H1 (cell line): ENCODE measurements at regions not wholly inside any gene's neighbourhood (a gene's known extent, or its start where the extent isn't known, plus 50 kb on each side); places are given as distances from the start of the nearest gene placed in this dataset.
"Not testable (repeated sequence)": the region's sequence is repeated elsewhere in the genome, so short reads cannot be mapped to it uniquely, and the experiment has no call there.

Source experiments
- CTCF ChIA-PET: fragments of 300-600 bp; sonication (Branson Sonifier 250); formaldehyde crosslinking; loops from one replicate; lab custom pipeline; 2021; ENCODE audit not compliant: partially characterized antibody; lab: Charles Lee
- POLR2A ChIA-PET: fragments of 300-600 bp; sonication (Branson Sonifier 250); formaldehyde crosslinking; loops from one replicate; lab custom pipeline; 2021; ENCODE audit warnings: inconsistent platforms; ENCODE audit not compliant: partially characterized antibody; lab: Charles Lee
- DNase-seq, 2 experiments: peaks; one replicate each; pipeline versions ENCODE4 v3.0.0 to v3.0.0-alpha.2; 2010 to 2022; ENCODE audit warnings: low spot score in 2 of 2, low read depth in 1 of 2, mixed read lengths in 1 of 2
- FAIRE-seq: peaks from 2 replicates; lab custom pipeline; 2011; peaks lifted over from hg19 to GRCh38; lab: Jason Lieb, UNC
- H2AFZ ChIP-seq: 2 replicates; pipeline ENCODE4 v1.8.1; 2012; ENCODE audit warnings: low read length, inconsistent platforms
- H2AK5ac ChIP-seq: 2 replicates; pipeline ENCODE4 v1.6.1; 2013; ENCODE audit warnings: low read depth, low read length
- H2BK120ac ChIP-seq: replicated peaks from 2 replicates; pipeline ENCODE3; 2013; ENCODE audit warnings: low read depth, low read length, inconsistent platforms
- H2BK12ac ChIP-seq: 2 replicates; pipeline ENCODE4 v1.6.1; 2013; ENCODE audit warnings: low read depth, low read length
- H2BK15ac ChIP-seq: 2 replicates; pipeline ENCODE4 v1.6.1; 2013; ENCODE audit warnings: low read length
- H2BK20ac ChIP-seq: 2 replicates; pipeline ENCODE4 v1.6.1; 2013; ENCODE audit warnings: low read length
- H2BK5ac ChIP-seq: 2 replicates; pipeline ENCODE4 v1.6.1; 2013; ENCODE audit warnings: low read depth, low read length
- H3K14ac ChIP-seq: 2 replicates; pipeline ENCODE4 v1.6.1; 2013; ENCODE audit warnings: inconsistent platforms; ENCODE audit not compliant: insufficient read length
- H3K18ac ChIP-seq: 2 replicates; pipeline ENCODE4 v1.6.1; 2013; ENCODE audit warnings: low read length; ENCODE audit errors: extremely low read depth
- H3K23ac ChIP-seq: 2 replicates; pipeline ENCODE4 v1.6.1; 2013; ENCODE audit warnings: inconsistent platforms; ENCODE audit not compliant: insufficient read length
- H3K23me2 ChIP-seq: 2 replicates; pipeline ENCODE4 v1.6.1; 2013; ENCODE audit warnings: low read depth, low read length
- H3K27ac ChIP-seq: 2 replicates; pipeline ENCODE4 v1.6.1; 2011; ENCODE audit warnings: low read depth, low read length, inconsistent platforms
- H3K27me3 ChIP-seq, 4 experiments: replicated peaks in 1 of 4; 1 replicate in 1 of 4; 2 replicates in 3 of 4; pipeline versions ENCODE4 v1.6.1 to v1.8.1; 2011 to 2013; ENCODE audit warnings: low read length in 3 of 4, mild to moderate bottlenecking in 3 of 4, inconsistent platforms in 2 of 4, mixed read lengths in 2 of 4, moderate library complexity in 1 of 4; ENCODE audit not compliant: control insufficient read depth in 3 of 4, insufficient read depth in 3 of 4; ENCODE audit errors: extremely low read depth in 1 of 4
- H3K36me3 ChIP-seq, 4 experiments: 2 replicates each; pipeline versions ENCODE4 v1.6.1 to v1.8.1; 2011 to 2013; ENCODE audit warnings: mild to moderate bottlenecking in 4 of 4, low read length in 3 of 4, moderate library complexity in 2 of 4, control low read depth in 1 of 4, inconsistent platforms in 1 of 4; ENCODE audit not compliant: insufficient read depth in 4 of 4, control insufficient read depth in 2 of 4
- H3K4ac ChIP-seq: replicated peaks from 2 replicates; pipeline ENCODE3; 2013; ENCODE audit warnings: low read length, low read depth, mixed read lengths, inconsistent platforms; ENCODE audit not compliant: insufficient read length
- H3K4me1 ChIP-seq, 4 experiments: replicated peaks in 1 of 4; 1 replicate in 1 of 4; 2 replicates in 3 of 4; pipeline versions ENCODE4 v1.6.1 to v1.8.1; 2011 to 2013; ENCODE audit warnings: low read length in 3 of 4, inconsistent platforms in 2 of 4, mixed read lengths in 1 of 4; ENCODE audit not compliant: insufficient read depth in 4 of 4, control insufficient read depth in 3 of 4
- H3K4me2 ChIP-seq, 2 experiments: 2 replicates each; pipeline versions ENCODE4 v1.6.1 to v1.8.1; 2011 to 2013; ENCODE audit warnings: low read depth in 2 of 2, low read length in 2 of 2, control low read depth in 1 of 2, inconsistent platforms in 1 of 2, mild to moderate bottlenecking in 1 of 2; ENCODE audit not compliant: insufficient read depth in 1 of 2
- H3K4me3 ChIP-seq, 4 experiments: fragments of 200-600, 300-600 bp in 1 of 4; sonication (generic), shearing (Covaris generic), sonication (Bioruptor Twin) in 1 of 4; 2 replicates each; pipeline versions ENCODE4 v1.5.1 to v1.8.1; 2011 to 2016; ENCODE audit warnings: low read length in 4 of 4, low read depth in 3 of 4, control low read depth in 2 of 4, inconsistent platforms in 2 of 4, mild to moderate bottlenecking in 2 of 4, mixed read lengths in 1 of 4, moderate library complexity in 1 of 4; ENCODE audit not compliant: insufficient read depth in 2 of 4; ENCODE audit errors: extremely low read depth in 1 of 4
- H3K56ac ChIP-seq: replicated peaks from 2 replicates; pipeline ENCODE3; 2013; ENCODE audit warnings: low read depth, mild to moderate bottlenecking, mixed read lengths, low read length, inconsistent platforms; ENCODE audit not compliant: insufficient read length
- H3K79me1 ChIP-seq: 2 replicates; pipeline ENCODE4 v1.6.1; 2013; ENCODE audit warnings: low read depth, low read length, control low read depth
- H3K79me2 ChIP-seq, 2 experiments: 2 replicates each; pipeline versions ENCODE4 v1.6.1 to v1.8.1; 2012 to 2013; ENCODE audit warnings: low read length in 2 of 2, mild to moderate bottlenecking in 2 of 2, inconsistent platforms in 1 of 2; ENCODE audit not compliant: insufficient read depth in 2 of 2, control insufficient read depth in 1 of 2
- H3K9ac ChIP-seq, 4 experiments: replicated peaks in 1 of 4; 1 replicate in 1 of 4; 2 replicates in 3 of 4; pipeline versions ENCODE4 v1.6.1 to v1.8.1; 2011 to 2013; ENCODE audit warnings: low read depth in 3 of 4, low read length in 3 of 4, control low read depth in 2 of 4, mild to moderate bottlenecking in 2 of 4, moderate library complexity in 2 of 4, inconsistent platforms in 1 of 4; ENCODE audit errors: extremely low read depth in 1 of 4
- H3K9me3 ChIP-seq, 2 experiments: 2 replicates each; pipeline versions ENCODE4 v1.6.1 to v1.8.1; 2012 to 2013; ENCODE audit warnings: mild to moderate bottlenecking in 2 of 2, moderate library complexity in 2 of 2, control low read depth in 1 of 2, inconsistent platforms in 1 of 2, low read depth in 1 of 2, low read length in 1 of 2, mixed read lengths in 1 of 2; ENCODE audit not compliant: insufficient read depth in 2 of 2
- H4K20me1 ChIP-seq, 2 experiments: replicated peaks in 1 of 2; 2 replicates each; pipeline versions ENCODE3 to v1.8.1; 2011 to 2013; ENCODE audit warnings: inconsistent platforms in 2 of 2, low read length in 2 of 2, mild to moderate bottlenecking in 1 of 2; ENCODE audit not compliant: insufficient read depth in 2 of 2, control insufficient read depth in 1 of 2
- H4K5ac ChIP-seq: 2 replicates; pipeline ENCODE4 v1.6.1; 2013; ENCODE audit warnings: low read length, low read depth, mixed read lengths, inconsistent platforms; ENCODE audit not compliant: insufficient read length
- H4K8ac ChIP-seq: 2 replicates; pipeline ENCODE4 v1.8.0; 2013; ENCODE audit warnings: mild to moderate bottlenecking, moderate library complexity, low read length, inconsistent platforms; ENCODE audit not compliant: insufficient read depth; ENCODE audit errors: extremely low read depth
- H4K91ac ChIP-seq: replicated peaks from 2 replicates; pipeline ENCODE3; 2013; ENCODE audit warnings: low read length, mixed read lengths, inconsistent platforms; ENCODE audit not compliant: insufficient read length
- CTCF ChIP-seq, 3 experiments: IDR thresholded peaks; 1 replicate in 2 of 3; 2 replicates in 1 of 3; pipeline versions ENCODE4 v1.5.1 to v1.6.1; 2011; ENCODE audit warnings: low read length in 3 of 3, mild to moderate bottlenecking in 3 of 3, inconsistent platforms in 2 of 3, low read depth in 1 of 3, moderate library complexity in 1 of 3; ENCODE audit not compliant: insufficient read depth in 1 of 3; ENCODE audit errors: control extremely low read depth in 1 of 3
- RAD21 ChIP-seq, 2 experiments: IDR thresholded peaks in 1 of 2; conservative IDR thresholded peaks in 1 of 2; 2 replicates each; pipeline ENCODE4 v1.6.1; 2011; ENCODE audit warnings: low read depth in 2 of 2, low read length in 2 of 2, improper control_type of control experiment in 1 of 2, inconsistent platforms in 1 of 2, mild to moderate bottlenecking in 1 of 2, moderate library complexity in 1 of 2
- WGBS, 2 experiments: shearing (Covaris generic) in 1 of 2; methylation state at CpG; one replicate each; pipeline versions ENCODE4 v1.1.6 to v1.1.7; 2013 to 2015; ENCODE audit warnings: low lambda C conversion rate in 2 of 2, mixed read lengths in 2 of 2, inconsistent platforms in 1 of 2, low coverage in 1 of 2, missing lambda C conversion rate in 1 of 2; ENCODE audit not compliant: insufficient replicate concordance in 2 of 2, insufficient coverage in 1 of 2, insufficient read length in 1 of 2; ENCODE audit errors: extremely low coverage in 1 of 2, missing lambda C conversion rate in 1 of 2; 5-methylcytosine and 5-hydroxymethylcytosine counted together

- not testable (repeated sequence) for H3K27me3 ChIP-seq, H4K91ac ChIP-seq, H2AK5ac ChIP-seq, H3K4me3 ChIP-seq, H2BK12ac ChIP-seq, H3K18ac ChIP-seq, H3K36me3 ChIP-seq
- TF ChIP-seq CTCF (IDR thresholded peaks at IDR 0.05; ENCODE audit: control extremely low read depth in 1 of 3, insufficient read depth in 1 of 3, low read depth in 1 of 3, low read length in 3 of 3) (peak; percentile 40 to 59 (median 50)), RAD21 (IDR thresholded peaks at IDR 0.05 in 1 of 2, conservative IDR thresholded peaks at IDR 0.05 in 1 of 2; ENCODE audit: low read depth in 2 of 2, low read length in 2 of 2) (peak; percentile 63 to 68)
- TF ChIP-seq, all 59 proteins: peak for 2; not testable (repeated sequence) for 57
- H3K4me1 ChIP-seq, H3K23me2 ChIP-seq, FAIRE-seq, H2BK20ac ChIP-seq, H3K79me2 ChIP-seq, H4K8ac ChIP-seq, H3K4me2 ChIP-seq, H3K27ac ChIP-seq, H3K14ac ChIP-seq, H3K9ac ChIP-seq, H4K20me1 ChIP-seq, H3K4ac ChIP-seq, H2BK15ac ChIP-seq, H3K79me1 ChIP-seq, H2BK120ac ChIP-seq, H3K56ac ChIP-seq, H3K23ac ChIP-seq, H4K5ac ChIP-seq, H3K9me3 ChIP-seq, H2AFZ ChIP-seq, H2BK5ac ChIP-seq: not testable (repeated sequence)
- ChIA-PET POLR2A (interaction anchor here (7.4 kb wide), 1 partner anchor 14 kb away, joined by 47 read pairs; no protein-coding TSS in a partner anchor), CTCF (interaction anchor here (1.9 to 2.1 kb wide), 2 partner anchors 10 to 14 kb away, joined by 4 to 7 read pairs; no protein-coding TSS in a partner anchor)
- DNase-seq = peak in 1 of 2 experiments; percentile 79
- 73% methylated on average over 11 of the region's 11 CpGs; no CpG with 5 or more reads in 1 of the 2 experiments for WGBS, 2 experiments
Measured at GRCh38 chr1:147098338-147098973, 73.8 kb downstream of the PRKAB2 start.
